SK-N-SH (cell line): ENCODE measurements at regions not wholly inside any gene's neighbourhood (a gene's known extent, or its start where the extent isn't known, plus 50 kb on each side); places are given as distances from the start of the nearest gene placed in this dataset.

Source experiments
- CTCF ChIA-PET: fragments of 300-600, 350-600 bp; formaldehyde crosslinking; extraction: SDS; loops from one replicate; lab custom pipeline; 2021; lab: Yijun Ruan, JAX
- POLR2A ChIA-PET: fragments of 350-600 bp; sonication (Branson Sonifier 250); formaldehyde crosslinking; extraction: SDS; loops from one replicate; lab custom pipeline; 2020; ENCODE audit warnings: antibody characterized with exemption, inconsistent platforms; lab: Yijun Ruan, JAX
- DNase-seq: peaks from one replicate; pipeline ENCODE4 v3.0.0; 2012
- H2AFZ ChIP-seq: fragments of 200-600 bp; sonication (generic); 2 replicates; pipeline ENCODE4 v1.8.1; 2016; ENCODE audit warnings: antibody characterized with exemption, mild to moderate bottlenecking, low read depth
- H3F3A ChIP-seq: fragments of 200-600 bp; sonication (generic); replicated peaks from 2 replicates; pipeline ENCODE3; 2016; ENCODE audit warnings: antibody characterized with exemption, mild to moderate bottlenecking; ENCODE audit not compliant: insufficient read depth
- H3K27ac ChIP-seq, 2 experiments: fragments of 200-500 bp in 1 of 2; fragments of 200-600 bp in 1 of 2; sonication (Bioruptor generic) in 1 of 2; sonication (generic), shearing (Covaris generic) in 1 of 2; 2 replicates each; pipeline versions ENCODE4 v1.5.1 to v1.6.1; 2014 to 2016; ENCODE audit warnings: low read depth in 2 of 2, inconsistent platforms in 1 of 2, low read length in 1 of 2, mild to moderate bottlenecking in 1 of 2, mixed read lengths in 1 of 2
- H3K27me3 ChIP-seq: fragments of 200-600 bp; sonication (generic), shearing (Covaris generic); 2 replicates; pipeline ENCODE4 v1.6.1; 2016; ENCODE audit warnings: mixed run types; ENCODE audit not compliant: insufficient read depth
- H3K36me3 ChIP-seq, 2 experiments: fragments of 200-500 bp in 1 of 2; fragments of 200-600 bp in 1 of 2; sonication (Bioruptor generic) in 1 of 2; sonication (generic) in 1 of 2; replicated peaks in 1 of 2; 2 replicates each; pipeline versions ENCODE3 to v1.5.1; 2014 to 2016; ENCODE audit warnings: low read length in 1 of 2, mild to moderate bottlenecking in 1 of 2; ENCODE audit not compliant: insufficient read depth in 2 of 2, control insufficient read depth in 1 of 2
- H3K4me1 ChIP-seq, 2 experiments: fragments of 200-500 bp in 1 of 2; fragments of 200-600 bp in 1 of 2; sonication (Bioruptor generic) in 1 of 2; sonication (generic), shearing (Covaris generic) in 1 of 2; 2 replicates each; pipeline versions ENCODE4 v1.5.1 to v1.6.1; 2014 to 2016; ENCODE audit warnings: low read depth in 1 of 2, low read length in 1 of 2, mixed run types in 1 of 2; ENCODE audit not compliant: insufficient read depth in 2 of 2, control insufficient read depth in 1 of 2
- H3K4me2 ChIP-seq: fragments of 200-600 bp; sonication (generic), shearing (Covaris generic); 2 replicates; pipeline ENCODE4 v1.6.1; 2017; ENCODE audit warnings: mixed run types
- H3K4me3 ChIP-seq, 2 experiments: fragments of 200-500 bp in 1 of 2; fragments of 200-600 bp in 1 of 2; sonication (Bioruptor generic) in 1 of 2; sonication (generic), shearing (Covaris generic) in 1 of 2; 2 replicates each; pipeline versions ENCODE4 v1.5.1 to v1.8.1; 2014 to 2016; ENCODE audit warnings: low read depth in 2 of 2, inconsistent platforms in 1 of 2, low read length in 1 of 2, mild to moderate bottlenecking in 1 of 2, mixed read lengths in 1 of 2, moderate library complexity in 1 of 2
- H3K79me2 ChIP-seq: fragments of 200-600 bp; sonication (generic); 2 replicates; pipeline ENCODE4 v1.8.1; 2017; ENCODE audit warnings: mild to moderate bottlenecking; ENCODE audit not compliant: insufficient read depth
- H3K9ac ChIP-seq: fragments of 200-600 bp; sonication (generic); 2 replicates; pipeline ENCODE4 v1.6.1; 2017; ENCODE audit warnings: mixed run types
- H3K9me2 ChIP-seq: fragments of 200-600 bp; sonication (generic); 2 replicates; pipeline ENCODE4 v1.6.1; 2017; ENCODE audit warnings: mixed run types
- H3K9me3 ChIP-seq: fragments of 200-600 bp; sonication (generic); 2 replicates; pipeline ENCODE4 v1.6.1; 2017; ENCODE audit warnings: mixed run types, mild to moderate bottlenecking, moderate library complexity
- H4K20me1 ChIP-seq: fragments of 200-600 bp; sonication (generic); 2 replicates; pipeline ENCODE4 v1.6.1; 2017; ENCODE audit warnings: mild to moderate bottlenecking, mixed run types; ENCODE audit not compliant: insufficient read depth
- CHD2 ChIP-seq: fragments of 150-350 bp; IDR thresholded peaks from 2 replicates; pipeline ENCODE4 v1.6.1; 2018; ENCODE audit warnings: low read length; ENCODE audit not compliant: partially characterized antibody
- ELF1 ChIP-seq: IDR thresholded peaks from 2 replicates; pipeline ENCODE4 v1.4.0; 2012
- EZH2phosphoT487 ChIP-seq: fragments of 200-600 bp; sonication (generic); IDR thresholded peaks from 2 replicates; pipeline ENCODE4 v1.6.1; 2017; ENCODE audit warnings: low read depth, mixed run types, mild to moderate bottlenecking, antibody characterized with exemption, moderate library complexity, borderline replicate concordance
- FOSL2 ChIP-seq: IDR thresholded peaks from 2 replicates; pipeline ENCODE4 v1.4.0; 2012; ENCODE audit warnings: low read depth, mild to moderate bottlenecking, moderate library complexity, borderline replicate concordance
- FOXJ3 ChIP-seq: sonication (generic); formaldehyde crosslinking; IDR thresholded peaks from 2 replicates; pipeline ENCODE4 v1.5.1; 2020; ENCODE audit warnings: mild to moderate bottlenecking, missing genetic modification reagents
- FOXM1 ChIP-seq: IDR thresholded peaks from 2 replicates; pipeline ENCODE4 v1.4.0; 2012; ENCODE audit warnings: low read depth, mild to moderate bottlenecking
- GABPA ChIP-seq: IDR thresholded peaks from 2 replicates; pipeline ENCODE4 v1.4.0; 2012; ENCODE audit warnings: low read depth, mild to moderate bottlenecking
- IRF3 ChIP-seq: fragments of 150-350 bp; IDR thresholded peaks from 2 replicates; pipeline ENCODE4 v1.6.1; 2016; ENCODE audit warnings: mild to moderate bottlenecking, low read depth, low read length
- NFIC ChIP-seq: IDR thresholded peaks from 2 replicates; pipeline ENCODE4 v1.4.0; 2012; ENCODE audit warnings: borderline replicate concordance
- POLR2AphosphoS5 ChIP-seq: IDR thresholded peaks from 2 replicates; pipeline ENCODE4 v1.6.1; 2012; ENCODE audit warnings: low read depth, low read length
- REST ChIP-seq: IDR thresholded peaks from 2 replicates; pipeline ENCODE4 v1.6.1; 2012; ENCODE audit warnings: mild to moderate bottlenecking, low read depth, low read length, moderate library complexity
- SIN3A ChIP-seq: IDR thresholded peaks from 2 replicates; pipeline ENCODE4 v1.6.1; 2012; ENCODE audit warnings: low read depth, mild to moderate bottlenecking, low read length, moderate library complexity, borderline replicate concordance
- USF2 ChIP-seq: fragments of 150-350 bp; IDR thresholded peaks from 2 replicates; pipeline ENCODE4 v1.6.1; 2017; ENCODE audit warnings: antibody characterized with exemption, low read length, low read depth, borderline replicate concordance
- ZBTB33 ChIP-seq: IDR thresholded peaks from 2 replicates; pipeline ENCODE4 v1.4.0; 2012; ENCODE audit warnings: low read depth, borderline replicate concordance
- WGBS: methylation state at CpG from one replicate; pipeline ENCODE4 v1.1.6; 2017; ENCODE audit warnings: low lambda C conversion rate; 5-methylcytosine and 5-hydroxymethylcytosine counted together

GRCh38 chr2:47660168-47660567 lies 89.4 kb upstream of the KCNK12 start:
- H3F3A ChIP-seq: no peaks in the 10 kb centered on the region
- no peak overlapping the region for H3K4me3 ChIP-seq
- H3K27me3 ChIP-seq: no peaks in the 10 kb centered on the region
- H3K9me2 ChIP-seq: no peaks in the 10 kb centered on the region
- no peak overlapping the region for H3K27ac ChIP-seq
- no peak overlapping the region for H3K4me2 ChIP-seq
- no peaks in the 10 kb centered on the region for H3K9me3 ChIP-seq
- TF ChIP-seq NFIC: no peak
- no peak for TF ChIP-seq USF2
- TF ChIP-seq ELF1: no peak
- TF ChIP-seq FOSL2: no peak
- TF ChIP-seq IRF3: no peak
- no peak for TF ChIP-seq REST
- no peaks in the 10 kb centered on the region for H3K4me1 ChIP-seq
- DNase-seq: no peak
- no peaks in the 10 kb centered on the region for H3K36me3 ChIP-seq
- 62% methylated on average over 3 of the region's 3 CpGs for WGBS
- no peak overlapping the region for H3K9ac ChIP-seq
- ChIA-PET POLR2A (no interaction called here), CTCF (no interaction called here)
- no peaks in the 10 kb centered on the region for H4K20me1 ChIP-seq
- no peak overlapping the region for H2AFZ ChIP-seq
- no peaks in the 10 kb centered on the region for H3K79me2 ChIP-seq

- WGBS: 37% methylated on average over 9 of the region's 9 CpGs
- no peak overlapping the region for H3K9ac ChIP-seq
- no peaks in the 10 kb centered on the region; the same call in 1 of the 2 replicates for H3K27me3 ChIP-seq
- H3K36me3 ChIP-seq: no peaks in the 10 kb centered on the region
- DNase-seq: no peak
- no peak overlapping the region for H3K4me3 ChIP-seq
- no peaks in the 10 kb centered on the region for H3K9me3 ChIP-seq
- H3F3A ChIP-seq: no peaks in the 10 kb centered on the region
- no peaks in the 10 kb centered on the region for H3K79me2 ChIP-seq
- no peak overlapping the region for H2AFZ ChIP-seq
- H3K4me1 ChIP-seq: peaks cover 0 to 10% of the 10 kb centered on the region in 2 experiments; a peak in 1 of 4 replicates
- ChIA-PET CTCF (interaction anchor here (1.1 kb wide), 1 partner anchor 109 kb away, joined by 3 read pairs; no protein-coding TSS in a partner anchor), POLR2A (no interaction called here)
- no peak overlapping the region for H3K27ac ChIP-seq
- H4K20me1 ChIP-seq: no peaks in the 10 kb centered on the region
- no peak overlapping the region for H3K4me2 ChIP-seq
- H3K9me2 ChIP-seq: no peaks in the 10 kb centered on the region
- TF ChIP-seq REST (no peak), SIN3A (no peak), GABPA (no peak), FOSL2 (no peak), POLR2AphosphoS5 (no peak), EZH2phosphoT487 (no peak), FOXM1 (no peak), FOXJ3 (no peak), CHD2 (no peak), ZBTB33 (no peak)
Observed at GRCh38 chr2:47658646-47659320, 88.0 kb upstream of the KCNK12 start.
